ENCODE measurements at regions not wholly inside any gene's neighbourhood (a gene's known extent, or its start where the extent isn't known, plus 50 kb on each side); places are given as distances from the start of the nearest gene placed in this dataset.
"Not testable (repeated sequence)": the region's sequence is repeated elsewhere in the genome, so short reads cannot be mapped to it uniquely, and the experiment has no call there.

GRCh38 chr7:106562711-106563366, 98.1 kb downstream of the CCDC71L start:
- DNase-seq = no peak

- no peak for DNase-seq
Measured at GRCh38 chr7:106561666-106562411, 99.1 kb downstream of the CCDC71L start.

- DNase-seq = no peak
Measured at GRCh38 chr7:106561151-106561550, 99.8 kb downstream of the CCDC71L start.

GRCh38 chr7:106560482-106560881, 100.5 kb downstream of the CCDC71L start:
- DNase-seq = no peak

- not testable (repeated sequence) for DNase-seq
Measured at GRCh38 chr7:106556244-106556643, 104.7 kb downstream of the CCDC71L start.

GRCh38 chr7:106554623-106555022, 106.3 kb downstream of the CCDC71L start:
- DNase-seq = not testable (repeated sequence)

- DNase-seq = no peak
Measured at GRCh38 chr7:106553446-106553836, 107.5 kb downstream of the CCDC71L start.

- DNase-seq = no peak
Measured at GRCh38 chr7:106552645-106553445, 108.1 kb downstream of the CCDC71L start.

GRCh38 chr7:106551936-106552335, 109.0 kb downstream of the CCDC71L start:
- DNase-seq = no peak

GRCh38 chr7:106548491-106548890, 112.5 kb downstream of the CCDC71L start:
- no peak for DNase-seq

- no peak for DNase-seq
Measured at GRCh38 chr7:106545275-106545674, 115.7 kb downstream of the CCDC71L start.

- no peak for DNase-seq
Measured at GRCh38 chr7:106543221-106543757, 117.7 kb downstream of the CCDC71L start.

GRCh38 chr7:106542550-106543220, 118.3 kb downstream of the CCDC71L start:
- DNase-seq = no peak

GRCh38 chr7:106538638-106539037, 122.3 kb downstream of the CCDC71L start:
- DNase-seq = no peak

- no peak for DNase-seq
Measured at GRCh38 chr7:106537119-106537518, 123.8 kb downstream of the CCDC71L start.

- DNase-seq = no peak
Measured at GRCh38 chr7:106536079-106536478, 124.9 kb downstream of the CCDC71L start.

GRCh38 chr7:106535234-106535932, 125.6 kb downstream of the CCDC71L start:
- no peak for DNase-seq

- no peak for DNase-seq
Measured at GRCh38 chr7:106534271-106534846, 126.6 kb downstream of the CCDC71L start.

GRCh38 chr7:106530183-106530582, 130.8 kb downstream of the CCDC71L start:
- not testable (repeated sequence) for DNase-seq

GRCh38 chr7:106526617-106527016, 134.3 kb downstream of the CCDC71L start:
- DNase-seq = not testable (repeated sequence)

GRCh38 chr7:106524690-106525059, 136.3 kb downstream of the CCDC71L start:
- no peak for DNase-seq

GRCh38 chr7:106523482-106523881, 137.5 kb downstream of the CCDC71L start:
- no peak for DNase-seq
